ENCODE measurements at regions not wholly inside any gene's neighbourhood (a gene's known extent, or its start where the extent isn't known, plus 50 kb on each side); places are given as distances from the start of the nearest gene placed in this dataset.

- no peaks in the 10 kb centered on the region for H3K27me3 Mint-ChIP-seq (ENCODE audit: low read depth)
- no peaks in the 10 kb centered on the region for H3K4me1 Mint-ChIP-seq
- TF ChIP-seq, protein P1, sequence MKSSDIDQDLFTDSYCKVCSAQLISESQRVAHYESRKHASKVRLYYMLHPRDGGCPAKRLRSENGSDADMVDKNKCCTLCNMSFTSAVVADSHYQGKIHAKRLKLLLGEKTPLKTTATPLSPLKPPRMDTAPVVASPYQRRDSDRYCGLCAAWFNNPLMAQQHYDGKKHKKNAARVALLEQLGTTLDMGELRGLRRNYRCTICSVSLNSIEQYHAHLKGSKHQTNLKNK (CRISPR knock-in tag; IDR thresholded peaks at IDR 0.05): no peak
- TF ChIP-seq SMAD3 (CRISPR knock-in tag; IDR thresholded peaks at IDR 0.05; ENCODE audit: borderline replicate concordance): no peak
- TF ChIP-seq NR3C1 (CRISPR knock-in tag; conservative IDR thresholded peaks at IDR 0.05; ENCODE audit: low read depth): no peak
- no peak for TF ChIP-seq NR1H2 (CRISPR knock-in tag; IDR thresholded peaks at IDR 0.05)
- TF ChIP-seq NFE2L1 (CRISPR knock-in tag; IDR thresholded peaks at IDR 0.05): no peak
- TF ChIP-seq ZSCAN18 (CRISPR knock-in tag; IDR thresholded peaks at IDR 0.05): no peak
- no peak for TF ChIP-seq TEAD1 (CRISPR knock-in tag; IDR thresholded peaks at IDR 0.05)
- TF ChIP-seq FOXP1 (CRISPR knock-in tag; IDR thresholded peaks at IDR 0.05; ENCODE audit: borderline replicate concordance): no peak
- no peak for TF ChIP-seq ZNF263 (CRISPR knock-in tag; IDR thresholded peaks at IDR 0.05; ENCODE audit: low read depth)
- no peak for TF ChIP-seq PRRX2 (CRISPR knock-in tag; IDR thresholded peaks at IDR 0.05)
- no peak for TF ChIP-seq SOX15 (CRISPR knock-in tag; IDR thresholded peaks at IDR 0.05)
- TF ChIP-seq ATF1 (CRISPR knock-in tag; IDR thresholded peaks at IDR 0.05): no peak
- TF ChIP-seq FOXK1 (CRISPR knock-in tag; IDR thresholded peaks at IDR 0.05): no peak
- TF ChIP-seq E2F5 (CRISPR knock-in tag; IDR thresholded peaks at IDR 0.05): no peak
- TF ChIP-seq ATF3 (CRISPR knock-in tag; conservative IDR thresholded peaks at IDR 0.05): no peak
- H3K9me3 Mint-ChIP-seq: no peaks in the 10 kb centered on the region
- no peak overlapping the region for H3K27ac Mint-ChIP-seq
- ATAC-seq (no peak), DNase-seq (ENCODE audit: low spot score) (no peak)
- POLR2A ChIA-PET: no interaction called here
- H3K4me3 Mint-ChIP-seq: no peak overlapping the region
- CTCF ChIA-PET: no interaction called here
- H3K36me3 Mint-ChIP-seq: no peaks in the 10 kb centered on the region
These were observed 64.7 kb upstream of the CHD1 start for GRCh38 chr5:98993512-98993911.

- POLR2A ChIA-PET: no interaction called here
- Mint-ChIP-seq H3K4me3 (no peak overlapping the region), H3K9me3 (no peaks in the 10 kb centered on the region), H3K27ac (no peak overlapping the region), H3K27me3 (ENCODE audit: low read depth) (no peaks in the 10 kb centered on the region), H3K4me1 (no peaks in the 10 kb centered on the region), H3K36me3 (no peaks in the 10 kb centered on the region)
- ATAC-seq: no peak
- no peak for TF ChIP-seq MAX (CRISPR knock-in tag; IDR thresholded peaks at IDR 0.05)
- TF ChIP-seq, protein P2, sequence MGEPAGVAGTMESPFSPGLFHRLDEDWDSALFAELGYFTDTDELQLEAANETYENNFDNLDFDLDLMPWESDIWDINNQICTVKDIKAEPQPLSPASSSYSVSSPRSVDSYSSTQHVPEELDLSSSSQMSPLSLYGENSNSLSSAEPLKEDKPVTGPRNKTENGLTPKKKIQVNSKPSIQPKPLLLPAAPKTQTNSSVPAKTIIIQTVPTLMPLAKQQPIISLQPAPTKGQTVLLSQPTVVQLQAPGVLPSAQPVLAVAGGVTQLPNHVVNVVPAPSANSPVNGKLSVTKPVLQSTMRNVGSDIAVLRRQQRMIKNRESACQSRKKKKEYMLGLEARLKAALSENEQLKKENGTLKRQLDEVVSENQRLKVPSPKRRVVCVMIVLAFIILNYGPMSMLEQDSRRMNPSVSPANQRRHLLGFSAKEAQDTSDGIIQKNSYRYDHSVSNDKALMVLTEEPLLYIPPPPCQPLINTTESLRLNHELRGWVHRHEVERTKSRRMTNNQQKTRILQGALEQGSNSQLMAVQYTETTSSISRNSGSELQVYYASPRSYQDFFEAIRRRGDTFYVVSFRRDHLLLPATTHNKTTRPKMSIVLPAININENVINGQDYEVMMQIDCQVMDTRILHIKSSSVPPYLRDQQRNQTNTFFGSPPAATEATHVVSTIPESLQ (CRISPR knock-in tag; IDR thresholded peaks at IDR 0.05): no peak
- TF ChIP-seq, protein P3, sequence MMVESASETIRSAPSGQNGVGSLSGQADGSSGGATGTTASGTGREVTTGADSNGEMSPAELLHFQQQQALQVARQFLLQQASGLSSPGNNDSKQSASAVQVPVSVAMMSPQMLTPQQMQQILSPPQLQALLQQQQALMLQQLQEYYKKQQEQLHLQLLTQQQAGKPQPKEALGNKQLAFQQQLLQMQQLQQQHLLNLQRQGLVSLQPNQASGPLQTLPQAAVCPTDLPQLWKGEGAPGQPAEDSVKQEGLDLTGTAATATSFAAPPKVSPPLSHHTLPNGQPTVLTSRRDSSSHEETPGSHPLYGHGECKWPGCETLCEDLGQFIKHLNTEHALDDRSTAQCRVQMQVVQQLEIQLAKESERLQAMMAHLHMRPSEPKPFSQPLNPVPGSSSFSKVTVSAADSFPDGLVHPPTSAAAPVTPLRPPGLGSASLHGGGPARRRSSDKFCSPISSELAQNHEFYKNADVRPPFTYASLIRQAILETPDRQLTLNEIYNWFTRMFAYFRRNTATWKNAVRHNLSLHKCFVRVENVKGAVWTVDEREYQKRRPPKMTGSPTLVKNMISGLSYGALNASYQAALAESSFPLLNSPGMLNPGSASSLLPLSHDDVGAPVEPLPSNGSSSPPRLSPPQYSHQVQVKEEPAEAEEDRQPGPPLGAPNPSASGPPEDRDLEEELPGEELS (CRISPR knock-in tag; IDR thresholded peaks at IDR 0.05): no peak
- TF ChIP-seq SMAD3 (CRISPR knock-in tag; IDR thresholded peaks at IDR 0.05; ENCODE audit: borderline replicate concordance): no peak
- TF ChIP-seq ZNF425 (CRISPR knock-in tag; conservative IDR thresholded peaks at IDR 0.05): no peak
- no peak for TF ChIP-seq HMGA2 (CRISPR knock-in tag; IDR thresholded peaks at IDR 0.05)
- no peak for TF ChIP-seq USF1 (CRISPR knock-in tag; IDR thresholded peaks at IDR 0.05)
- TF ChIP-seq, protein P4, sequence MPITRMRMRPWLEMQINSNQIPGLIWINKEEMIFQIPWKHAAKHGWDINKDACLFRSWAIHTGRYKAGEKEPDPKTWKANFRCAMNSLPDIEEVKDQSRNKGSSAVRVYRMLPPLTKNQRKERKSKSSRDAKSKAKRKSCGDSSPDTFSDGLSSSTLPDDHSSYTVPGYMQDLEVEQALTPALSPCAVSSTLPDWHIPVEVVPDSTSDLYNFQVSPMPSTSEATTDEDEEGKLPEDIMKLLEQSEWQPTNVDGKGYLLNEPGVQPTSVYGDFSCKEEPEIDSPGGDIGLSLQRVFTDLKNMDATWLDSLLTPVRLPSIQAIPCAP (CRISPR knock-in tag; IDR thresholded peaks at IDR 0.05): no peak
- TF ChIP-seq GABPB1 (CRISPR knock-in tag; IDR thresholded peaks at IDR 0.05): no peak
- CTCF ChIA-PET: no interaction called here
- DNase-seq (ENCODE audit: low spot score): no peak
These were observed 63.7 kb upstream of the CHD1 start for GRCh38 chr5:98992552-98992951.

Data from WTC11 (cell line).